ENCODE measurements at regions not wholly inside any gene's neighbourhood (a gene's known extent, or its start where the extent isn't known, plus 50 kb on each side); places are given as distances from the start of the nearest gene placed in this dataset.
"Not testable (repeated sequence)": the region's sequence is repeated elsewhere in the genome, so short reads cannot be mapped to it uniquely, and the experiment has no call there.

GRCh38 chr2:144922519-144922918, 402.6 kb upstream of the ZEB2 start:
- DNase-seq (ENCODE audit: low read depth in 4 of 4, low spot score in 1 of 4), result no peak

GRCh38 chr2:144920755-144921530, 401.0 kb upstream of the ZEB2 start:
- no peak for DNase-seq (ENCODE audit: low read depth in 4 of 4, low spot score in 1 of 4)

- DNase-seq (ENCODE audit: low read depth in 4 of 4, low spot score in 1 of 4), result no peak
Measured at GRCh38 chr2:144914622-144915318, 394.9 kb upstream of the ZEB2 start.

- no peak for DNase-seq (ENCODE audit: low read depth in 4 of 4, low spot score in 1 of 4)
Measured at GRCh38 chr2:144914113-144914512, 394.2 kb upstream of the ZEB2 start.

- no peak for DNase-seq (ENCODE audit: low read depth in 4 of 4, low spot score in 1 of 4)
Measured at GRCh38 chr2:144912206-144912605, 392.3 kb upstream of the ZEB2 start.

GRCh38 chr2:144905956-144906355, 386.0 kb upstream of the ZEB2 start:
- DNase-seq (ENCODE audit: low read depth in 4 of 4, low spot score in 1 of 4), result no peak

- DNase-seq (ENCODE audit: low read depth in 4 of 4, low spot score in 1 of 4), result no peak
Measured at GRCh38 chr2:144904612-144905011, 384.7 kb upstream of the ZEB2 start.

GRCh38 chr2:144903045-144903444, 383.1 kb upstream of the ZEB2 start:
- not testable (repeated sequence) for DNase-seq (ENCODE audit: low read depth in 4 of 4, low spot score in 1 of 4)

GRCh38 chr2:144901386-144901785, 381.5 kb upstream of the ZEB2 start:
- DNase-seq (ENCODE audit: low read depth in 4 of 4, low spot score in 1 of 4), result not testable (repeated sequence)

GRCh38 chr2:144896341-144896740, 376.4 kb upstream of the ZEB2 start:
- no peak for DNase-seq (ENCODE audit: low read depth in 4 of 4, low spot score in 1 of 4)

- no peak for DNase-seq (ENCODE audit: low read depth in 4 of 4, low spot score in 1 of 4)
Measured at GRCh38 chr2:144894612-144895599, 375.0 kb upstream of the ZEB2 start.

- DNase-seq (ENCODE audit: low read depth in 4 of 4, low spot score in 1 of 4), result no peak
Measured at GRCh38 chr2:144893464-144893863, 373.5 kb upstream of the ZEB2 start.

GRCh38 chr2:144890828-144891227, 370.9 kb upstream of the ZEB2 start:
- DNase-seq (ENCODE audit: low read depth in 4 of 4, low spot score in 1 of 4), result no peak

GRCh38 chr2:144889348-144889747, 369.4 kb upstream of the ZEB2 start:
- DNase-seq (ENCODE audit: low read depth in 4 of 4, low spot score in 1 of 4), result no peak

- no peak for DNase-seq (ENCODE audit: low read depth in 4 of 4, low spot score in 1 of 4)
Measured at GRCh38 chr2:144886862-144887261, 366.9 kb upstream of the ZEB2 start.

- no peak for DNase-seq (ENCODE audit: low read depth in 4 of 4, low spot score in 1 of 4)
Measured at GRCh38 chr2:144877893-144878292, 358.0 kb upstream of the ZEB2 start.

GRCh38 chr2:144876013-144876412, 356.1 kb upstream of the ZEB2 start:
- no peak for DNase-seq (ENCODE audit: low read depth in 4 of 4, low spot score in 1 of 4)

GRCh38 chr2:144875290-144875969, 355.5 kb upstream of the ZEB2 start:
- DNase-seq (ENCODE audit: low read depth in 4 of 4, low spot score in 1 of 4), result no peak

GRCh38 chr2:144865670-144866069, 345.8 kb upstream of the ZEB2 start:
- DNase-seq (ENCODE audit: low read depth in 4 of 4, low spot score in 1 of 4), result no peak

- no peak for DNase-seq (ENCODE audit: low read depth in 4 of 4, low spot score in 1 of 4)
Measured at GRCh38 chr2:144859716-144860115, 339.8 kb upstream of the ZEB2 start.

- DNase-seq (ENCODE audit: low read depth in 4 of 4, low spot score in 1 of 4), result no peak
Measured at GRCh38 chr2:144858211-144858610, 338.3 kb upstream of the ZEB2 start.

All from stimulated activated CD4-positive, alpha-beta T cell treated with anti-CD3 and anti-CD28 coated beads, Interleukin-1b, Interleukin-23, amount 100 ng/mL, for 24 hours (primary cell).